ENCODE measurements at regions not wholly inside any gene's neighbourhood (a gene's known extent, or its start where the extent isn't known, plus 50 kb on each side); places are given as distances from the start of the nearest gene placed in this dataset.
"Not testable (repeated sequence)": the region's sequence is repeated elsewhere in the genome, so short reads cannot be mapped to it uniquely, and the experiment has no call there.

DNA sequence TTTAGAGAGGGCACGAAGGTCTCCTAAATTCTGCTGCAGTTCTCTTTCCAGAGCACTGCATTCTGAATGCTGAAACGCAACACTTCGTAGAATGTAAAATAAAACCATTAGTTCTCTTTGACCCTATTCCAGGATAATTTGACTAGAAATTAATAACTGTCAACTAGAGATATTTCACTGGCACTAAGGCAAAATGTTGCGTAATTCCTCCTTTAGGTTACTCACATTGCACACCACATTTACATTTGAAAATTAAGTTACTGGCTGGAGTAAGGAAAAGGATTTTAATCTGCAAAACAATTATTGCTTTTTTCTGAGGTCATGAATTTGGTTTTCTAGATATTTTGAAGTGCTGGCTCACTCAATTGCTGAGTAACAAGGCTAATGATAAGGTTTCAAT, 58.0 kb upstream of the TRHDE start:
- no peak overlapping the region for H2BK120ac ChIP-seq (ENCODE audit: low read depth, low read length, poor library complexity, severe bottlenecking)
- no peak overlapping the region for H2AK5ac ChIP-seq (ENCODE audit: insufficient read length, low read length)
- no peaks in the 10 kb centered on the region for H3K23me2 ChIP-seq (ENCODE audit: insufficient read length, low read depth, low read length, poor library complexity, severe bottlenecking)
- H3K4me1 Mint-ChIP-seq: peaks cover 32 to 37% of the 10 kb centered on the region in 2 experiments
- no peak overlapping the region for H2AFZ ChIP-seq (ENCODE audit: low read length)
- no peak overlapping the region for H3K23ac ChIP-seq (ENCODE audit: insufficient read length, low read depth, low read length)
- no peak overlapping the region for H3K4me3 Mint-ChIP-seq
- no peak overlapping the region for H3K56ac ChIP-seq (ENCODE audit: insufficient read length, low read depth, low read length)
- no peaks in the 10 kb centered on the region for H3K27me3 Mint-ChIP-seq (ENCODE audit: low read depth)
- H3K9me3 Mint-ChIP-seq: no peaks in the 10 kb centered on the region; a peak in 1 of 5 replicates
- H4K5ac ChIP-seq (ENCODE audit: insufficient read length, low read depth, low read length): no peak overlapping the region
- no peak overlapping the region for H3K4ac ChIP-seq (ENCODE audit: low read depth, low read length)
- no peaks in the 10 kb centered on the region for H3K27me3 ChIP-seq (ENCODE audit: insufficient read depth, low read length)
- WGBS (ENCODE audit: extremely low coverage, insufficient read length, low lambda C conversion rate): no CpG with 5 or more reads among the region's 4 CpGs
- no peak overlapping the region for H2BK15ac ChIP-seq (ENCODE audit: low read depth, low read length)
- no peak overlapping the region for H2BK5ac ChIP-seq (ENCODE audit: insufficient read length, low read length)
- no peak overlapping the region for H3K14ac ChIP-seq (ENCODE audit: insufficient read depth, low read length)
- H3K79me1 ChIP-seq (ENCODE audit: insufficient read depth, low read depth, low read length, poor library complexity, severe bottlenecking): no peaks in the 10 kb centered on the region
- H4K20me1 ChIP-seq (ENCODE audit: control insufficient read depth, insufficient read depth, insufficient read length): no peaks in the 10 kb centered on the region
- no peak for DNase-seq
- H3T11ph ChIP-seq (ENCODE audit: low read length): no peak overlapping the region
- H3K27ac ChIP-seq (ENCODE audit: insufficient read length, low read depth, low read length): peak overlapping the region; percentile 46
- no peak overlapping the region for H4K91ac ChIP-seq (ENCODE audit: insufficient read length, low read depth, low read length)
- H3K36me3 Mint-ChIP-seq (ENCODE audit: insufficient read depth in 1 of 3, low read depth in 3 of 3): no peaks in the 10 kb centered on the region; a peak in 1 of 7 replicates
- H3K9ac ChIP-seq (ENCODE audit: extremely low read depth, insufficient read length, low read length): no peak overlapping the region
- H3K4me1 ChIP-seq (ENCODE audit: insufficient read depth, low read length): peaks cover 4% of the 10 kb centered on the region; the same call in 1 of the 2 replicates
- TF ChIP-seq, protein P1, sequence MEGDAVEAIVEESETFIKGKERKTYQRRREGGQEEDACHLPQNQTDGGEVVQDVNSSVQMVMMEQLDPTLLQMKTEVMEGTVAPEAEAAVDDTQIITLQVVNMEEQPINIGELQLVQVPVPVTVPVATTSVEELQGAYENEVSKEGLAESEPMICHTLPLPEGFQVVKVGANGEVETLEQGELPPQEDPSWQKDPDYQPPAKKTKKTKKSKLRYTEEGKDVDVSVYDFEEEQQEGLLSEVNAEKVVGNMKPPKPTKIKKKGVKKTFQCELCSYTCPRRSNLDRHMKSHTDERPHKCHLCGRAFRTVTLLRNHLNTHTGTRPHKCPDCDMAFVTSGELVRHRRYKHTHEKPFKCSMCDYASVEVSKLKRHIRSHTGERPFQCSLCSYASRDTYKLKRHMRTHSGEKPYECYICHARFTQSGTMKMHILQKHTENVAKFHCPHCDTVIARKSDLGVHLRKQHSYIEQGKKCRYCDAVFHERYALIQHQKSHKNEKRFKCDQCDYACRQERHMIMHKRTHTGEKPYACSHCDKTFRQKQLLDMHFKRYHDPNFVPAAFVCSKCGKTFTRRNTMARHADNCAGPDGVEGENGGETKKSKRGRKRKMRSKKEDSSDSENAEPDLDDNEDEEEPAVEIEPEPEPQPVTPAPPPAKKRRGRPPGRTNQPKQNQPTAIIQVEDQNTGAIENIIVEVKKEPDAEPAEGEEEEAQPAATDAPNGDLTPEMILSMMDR (conservative IDR thresholded peaks at IDR 0.05): no peak
- no peaks in the 10 kb centered on the region for H3K79me2 ChIP-seq (ENCODE audit: insufficient read depth, low read length)
- no peak overlapping the region for H2BK20ac ChIP-seq (ENCODE audit: low read depth, low read length, poor library complexity, severe bottlenecking)
- peak overlapping the region in 1 of 3 experiments; percentile 96; a peak in 2 of 7 replicates for H3K27ac Mint-ChIP-seq
- H3K9me3 ChIP-seq (ENCODE audit: control insufficient read depth, low read depth, low read length): no peaks in the 10 kb centered on the region
- no peak overlapping the region for H2BK12ac ChIP-seq (ENCODE audit: insufficient read length, low read depth, low read length)
- no peak overlapping the region for H3K18ac ChIP-seq (ENCODE audit: insufficient read length, low read depth, low read length)
- H4K8ac ChIP-seq (replicated peaks; ENCODE audit: insufficient read length, low read depth, low read length): no peak overlapping the region
- H3K4me2 ChIP-seq (ENCODE audit: insufficient read depth, insufficient read length, low read length): no peak overlapping the region

DNA sequence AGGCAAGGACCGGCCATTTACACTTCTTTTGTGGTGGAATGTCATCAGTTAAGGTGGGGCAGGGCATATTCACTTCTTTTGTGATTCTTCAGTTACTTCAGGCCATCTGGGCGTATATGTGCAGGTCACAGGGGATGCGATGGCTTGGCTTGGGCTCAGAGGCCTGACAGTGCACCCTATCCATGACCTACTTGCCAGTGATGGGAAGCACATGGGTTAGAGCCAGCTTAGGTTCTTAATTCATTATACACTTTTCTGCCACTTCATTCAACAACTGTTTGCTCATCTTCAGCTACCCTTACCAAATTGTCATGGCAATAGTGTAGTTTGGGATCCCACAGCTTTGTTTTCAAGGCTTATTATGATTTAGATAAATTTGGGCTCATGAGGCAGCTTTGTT, 56.9 kb upstream of the TRHDE start:
- not testable (repeated sequence) for H3K14ac ChIP-seq (ENCODE audit: insufficient read depth, low read length); H3K9me3 ChIP-seq (ENCODE audit: control insufficient read depth, low read depth, low read length); H3K56ac ChIP-seq (ENCODE audit: insufficient read length, low read depth, low read length); H2BK12ac ChIP-seq (ENCODE audit: insufficient read length, low read depth, low read length); H4K91ac ChIP-seq (ENCODE audit: insufficient read length, low read depth, low read length); H3T11ph ChIP-seq (ENCODE audit: low read length); H3K9me3 Mint-ChIP-seq; H3K9ac ChIP-seq (ENCODE audit: extremely low read depth, insufficient read length, low read length); H3K4me3 Mint-ChIP-seq; H3K23ac ChIP-seq (ENCODE audit: insufficient read length, low read depth, low read length); H3K27me3 ChIP-seq (ENCODE audit: insufficient read depth, low read length); H4K20me1 ChIP-seq (ENCODE audit: control insufficient read depth, insufficient read depth, insufficient read length); H3K18ac ChIP-seq (ENCODE audit: insufficient read length, low read depth, low read length); H2BK15ac ChIP-seq (ENCODE audit: low read depth, low read length); H3K4me1 ChIP-seq (ENCODE audit: insufficient read depth, low read length); H2BK120ac ChIP-seq (ENCODE audit: low read depth, low read length, poor library complexity, severe bottlenecking); H3K4ac ChIP-seq (ENCODE audit: low read depth, low read length); H4K8ac ChIP-seq (replicated peaks; ENCODE audit: insufficient read length, low read depth, low read length); H3K27me3 Mint-ChIP-seq (ENCODE audit: low read depth); H3K79me2 ChIP-seq (ENCODE audit: insufficient read depth, low read length); H2AK5ac ChIP-seq (ENCODE audit: insufficient read length, low read length); H2BK5ac ChIP-seq (ENCODE audit: insufficient read length, low read length); H4K5ac ChIP-seq (ENCODE audit: insufficient read length, low read depth, low read length); H3K79me1 ChIP-seq (ENCODE audit: insufficient read depth, low read depth, low read length, poor library complexity, severe bottlenecking); H3K23me2 ChIP-seq (ENCODE audit: insufficient read length, low read depth, low read length, poor library complexity, severe bottlenecking); H3K36me3 Mint-ChIP-seq (ENCODE audit: insufficient read depth in 1 of 3, low read depth in 3 of 3)
- WGBS (ENCODE audit: extremely low coverage, insufficient read length, low lambda C conversion rate): no CpG with 5 or more reads among the region's 3 CpGs
- Mint-ChIP-seq H3K27ac (peak overlapping the region; percentile 31 to 90 (median 86)), H3K4me1 (peaks cover 35% of the 10 kb centered on the region in 2 experiments)
- peak; percentile 78 for DNase-seq
- Histone ChIP-seq H2AFZ (ENCODE audit: low read length) (peak overlapping the region; percentile 1), H3K4me2 (ENCODE audit: insufficient read depth, insufficient read length, low read length) (peak overlapping the region; percentile 9), H2BK20ac (ENCODE audit: low read depth, low read length, poor library complexity, severe bottlenecking) (peak overlapping the region; percentile 90), H3K27ac (ENCODE audit: insufficient read length, low read depth, low read length) (peak overlapping the region; percentile 59)

All from H9 (cell line).